ENCODE measurements at regions not wholly inside any gene's neighbourhood (a gene's known extent, or its start where the extent isn't known, plus 50 kb on each side); places are given as distances from the start of the nearest gene placed in this dataset.

DNA sequence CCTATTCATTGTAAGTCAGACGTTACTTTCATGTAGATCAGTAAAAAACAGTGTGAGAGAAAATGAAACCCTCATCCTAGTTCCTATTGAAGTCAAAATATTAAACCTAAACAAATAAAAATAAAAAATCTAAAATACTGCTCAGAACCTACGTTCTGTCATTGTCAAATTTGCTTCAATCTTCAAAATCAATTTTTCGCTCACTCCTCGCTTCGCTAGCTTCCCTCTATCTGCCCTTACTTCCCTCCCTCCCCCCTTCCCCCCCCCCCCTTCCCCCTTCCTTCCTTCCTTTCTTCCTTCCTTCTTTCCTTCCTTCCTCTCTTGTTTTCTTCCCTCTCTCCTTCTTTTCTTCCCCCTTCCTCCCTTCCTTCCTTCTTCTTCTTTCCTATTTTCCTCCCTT is 310.9 kb upstream of the PDE3A start:
- no peak for TF ChIP-seq CTCF (IDR thresholded peaks at IDR 0.05; ENCODE audit: insufficient read depth in 1 of 2, low read depth in 1 of 2, low read length in 1 of 2, severe bottlenecking in 1 of 2, unreplicated experiment in 1 of 2)
- H3K27me3 ChIP-seq (replicated peaks; ENCODE audit: control insufficient read depth, insufficient read depth, low read length), result no peaks in the 10 kb centered on the region
- no peaks in the 10 kb centered on the region for H3K36me3 ChIP-seq (ENCODE audit: control insufficient read depth, insufficient read depth, low read length)
- H3K4me3 ChIP-seq (ENCODE audit: low read depth, low read length), result no peak overlapping the region
- H3K4me1 ChIP-seq, result no peaks in the 10 kb centered on the region
- peaks cover 4% of the 10 kb centered on the region; the same call in 1 of the 2 replicates for H3K9me3 ChIP-seq
- Mint-ChIP-seq H3K4me3 (ENCODE audit: unreplicated experiment) (no peak overlapping the region), H3K36me3 (ENCODE audit: insufficient read depth, unreplicated experiment) (no peaks in the 10 kb centered on the region), H3K27ac (ENCODE audit: unreplicated experiment) (no peak overlapping the region), H3K27me3 (ENCODE audit: insufficient read depth, unreplicated experiment) (no peaks in the 10 kb centered on the region), H3K9me3 (ENCODE audit: unreplicated experiment) (peaks cover 34% of the 10 kb centered on the region), H3K4me1 (ENCODE audit: low read depth, unreplicated experiment) (no peaks in the 10 kb centered on the region)
- BruUV-seq (replicated peaks), result no TSS peak
- intact Hi-C loops (cut with micrococcal nuclease; ENCODE audit: unreplicated experiment), result no loop called here
- ChIA-PET POLR2A (no interaction called here), CTCF (no interaction called here)
- no peak for DNase-seq

DNA sequence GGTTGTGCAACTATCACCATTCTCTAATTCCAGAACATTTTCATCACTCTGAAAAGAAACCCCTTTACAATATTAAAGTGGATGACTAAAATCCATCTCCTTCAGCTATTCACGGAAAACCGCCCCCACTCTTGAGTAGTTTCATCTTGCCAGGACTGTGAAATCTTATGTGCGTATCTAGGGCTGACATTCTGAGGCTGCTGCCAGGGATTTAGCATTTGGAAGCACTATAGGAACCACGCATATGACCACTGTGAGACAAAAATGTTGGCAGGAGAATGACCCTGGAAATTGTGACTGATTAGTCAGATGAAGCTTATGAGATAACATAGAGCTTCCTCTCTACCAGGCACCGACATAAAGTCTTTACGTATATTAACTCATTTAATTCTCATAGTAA is 305.2 kb upstream of the PDE3A start:
- no TSS peak for BruUV-seq (replicated peaks)
- Mint-ChIP-seq H3K27ac (ENCODE audit: unreplicated experiment) (no peak overlapping the region), H3K9me3 (ENCODE audit: unreplicated experiment) (peaks cover 32% of the 10 kb centered on the region), H3K4me3 (ENCODE audit: unreplicated experiment) (no peak overlapping the region), H3K27me3 (ENCODE audit: insufficient read depth, unreplicated experiment) (no peaks in the 10 kb centered on the region), H3K36me3 (ENCODE audit: insufficient read depth, unreplicated experiment) (no peaks in the 10 kb centered on the region), H3K4me1 (ENCODE audit: low read depth, unreplicated experiment) (no peaks in the 10 kb centered on the region)
- peaks cover 4% of the 10 kb centered on the region; the same call in 1 of the 2 replicates for H3K9me3 ChIP-seq
- H3K27me3 ChIP-seq (replicated peaks; ENCODE audit: control insufficient read depth, insufficient read depth, low read length), result no peaks in the 10 kb centered on the region
- ChIA-PET POLR2A (no interaction called here), CTCF (no interaction called here)
- no peak for DNase-seq
- no peak overlapping the region for H3K4me3 ChIP-seq (ENCODE audit: low read depth, low read length)
- H3K4me1 ChIP-seq, result no peaks in the 10 kb centered on the region
- intact Hi-C loops (cut with micrococcal nuclease; ENCODE audit: unreplicated experiment), result no loop called here
- TF ChIP-seq CTCF (IDR thresholded peaks at IDR 0.05; ENCODE audit: insufficient read depth in 1 of 2, low read depth in 1 of 2, low read length in 1 of 2, severe bottlenecking in 1 of 2, unreplicated experiment in 1 of 2), result no peak
- no peaks in the 10 kb centered on the region for H3K36me3 ChIP-seq (ENCODE audit: control insufficient read depth, insufficient read depth, low read length)

DNA sequence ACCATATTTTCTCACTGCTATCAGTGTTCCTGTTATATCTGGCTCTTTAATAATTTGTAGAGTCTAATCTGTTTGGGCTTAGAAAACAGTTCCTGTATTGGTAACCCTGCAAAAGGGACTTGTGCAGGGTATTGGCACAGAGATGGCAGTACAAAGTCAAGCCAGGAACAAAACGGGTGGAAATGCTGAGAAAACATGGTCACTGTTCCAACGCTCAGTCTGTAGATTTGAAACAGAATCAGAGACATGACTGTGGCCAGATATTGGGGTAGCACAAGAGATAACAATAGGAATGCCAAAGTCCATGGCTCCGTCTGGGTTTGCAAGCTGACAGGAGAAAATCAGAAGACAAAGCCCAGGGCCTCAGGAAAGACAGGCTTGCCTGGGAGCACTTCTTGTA is 290.7 kb upstream of the PDE3A start:
- Histone ChIP-seq H3K4me1 (no peaks in the 10 kb centered on the region), H3K36me3 (ENCODE audit: control insufficient read depth, insufficient read depth, low read length) (no peaks in the 10 kb centered on the region), H3K27me3 (replicated peaks; ENCODE audit: control insufficient read depth, insufficient read depth, low read length) (no peaks in the 10 kb centered on the region), H3K9me3 (no peaks in the 10 kb centered on the region), H3K4me3 (ENCODE audit: low read depth, low read length) (no peak overlapping the region)
- H3K27ac Mint-ChIP-seq (ENCODE audit: unreplicated experiment), result no peak overlapping the region
- peaks cover 2% of the 10 kb centered on the region for H3K27me3 Mint-ChIP-seq (ENCODE audit: insufficient read depth, unreplicated experiment)
- H3K4me1 Mint-ChIP-seq (ENCODE audit: low read depth, unreplicated experiment), result no peaks in the 10 kb centered on the region
- POLR2A ChIA-PET, result no interaction called here
- H3K4me3 Mint-ChIP-seq (ENCODE audit: unreplicated experiment), result no peak overlapping the region
- no TSS peak for BruUV-seq (replicated peaks)
- no peak for TF ChIP-seq CTCF (IDR thresholded peaks at IDR 0.05; ENCODE audit: insufficient read depth in 1 of 2, low read depth in 1 of 2, low read length in 1 of 2, severe bottlenecking in 1 of 2, unreplicated experiment in 1 of 2)
- peaks cover 9% of the 10 kb centered on the region for H3K9me3 Mint-ChIP-seq (ENCODE audit: unreplicated experiment)
- intact Hi-C loops (cut with micrococcal nuclease; ENCODE audit: unreplicated experiment), result loop anchor here (5.0 kb wide), 1 partner anchor 105 kb away; no protein-coding TSS in a partner anchor
- CTCF ChIA-PET, result no interaction called here
- DNase-seq, result no peak
- H3K36me3 Mint-ChIP-seq (ENCODE audit: insufficient read depth, unreplicated experiment), result no peaks in the 10 kb centered on the region
